DMS79 (cell line): ENCODE measurements at regions not wholly inside any gene's neighbourhood (a gene's known extent, or its start where the extent isn't known, plus 50 kb on each side); places are given as distances from the start of the nearest gene placed in this dataset.
"Not testable (repeated sequence)": the region's sequence is repeated elsewhere in the genome, so short reads cannot be mapped to it uniquely, and the experiment has no call there.

Source experiments
- DNase-seq: peaks from one replicate; lab custom pipeline; 2025; lab: John Stamatoyannopoulos, UW

GRCh38 chr2:64251497-64252250 is 107.5 kb upstream of the PELI1 start:
- no peak for DNase-seq

- not testable (repeated sequence) for DNase-seq
These were observed 108.2 kb upstream of the PELI1 start for GRCh38 chr2:64252251-64252978.

- DNase-seq, result not testable (repeated sequence)
These were observed 109.2 kb upstream of the PELI1 start for GRCh38 chr2:64253421-64253820.

GRCh38 chr2:64258566-64258965 is 114.3 kb upstream of the PELI1 start:
- DNase-seq, result no peak

GRCh38 chr2:64259312-64259711 is 115.1 kb upstream of the PELI1 start:
- peak; percentile 73 for DNase-seq

- DNase-seq, result no peak
These were observed 116.0 kb upstream of the PELI1 start for GRCh38 chr2:64260093-64260803.

- DNase-seq, result no peak
These were observed 116.6 kb upstream of the PELI1 start for GRCh38 chr2:64260817-64261216.

- DNase-seq, result no peak
These were observed 117.9 kb upstream of the PELI1 start for GRCh38 chr2:64262071-64262470.

- no peak for DNase-seq
These were observed 118.6 kb upstream of the PELI1 start for GRCh38 chr2:64262816-64263215.

- DNase-seq, result no peak
These were observed 119.1 kb upstream of the PELI1 start for GRCh38 chr2:64263315-64263714.

- DNase-seq, result no peak
These were observed 123.5 kb upstream of the PELI1 start for GRCh38 chr2:64267699-64268098.

- no peak for DNase-seq
These were observed 124.3 kb upstream of the PELI1 start for GRCh38 chr2:64268330-64269048.

GRCh38 chr2:64273524-64274398 is 129.5 kb upstream of the PELI1 start:
- DNase-seq, result peak; percentile 61

GRCh38 chr2:64274399-64275173 is 130.4 kb upstream of the PELI1 start:
- DNase-seq, result peak; percentile 53

- no peak for DNase-seq
These were observed 130.9 kb upstream of the PELI1 start for GRCh38 chr2:64275174-64275466.

GRCh38 chr2:64276417-64277095 is 132.3 kb upstream of the PELI1 start:
- no peak for DNase-seq

GRCh38 chr2:64277101-64277849 is 133.1 kb upstream of the PELI1 start:
- peak; percentile 9 for DNase-seq

GRCh38 chr2:64280812-64281211 is 136.6 kb upstream of the PELI1 start:
- DNase-seq, result not testable (repeated sequence)

- DNase-seq, result no peak
These were observed 138.9 kb upstream of the PELI1 start for GRCh38 chr2:64283006-64283570.
